GM21423 (cell line): ENCODE measurements at regions not wholly inside any gene's neighbourhood (a gene's known extent, or its start where the extent isn't known, plus 50 kb on each side); places are given as distances from the start of the nearest gene placed in this dataset.

Experiments
- ATAC-seq: cut with Tn5 transposase; IDR thresholded peaks from one replicate; pipeline ENCODE4 v1.9.1; 2021; ENCODE audit warnings: mild to moderate bottlenecking, moderate library complexity; ENCODE audit not compliant: unreplicated experiment

DNA sequence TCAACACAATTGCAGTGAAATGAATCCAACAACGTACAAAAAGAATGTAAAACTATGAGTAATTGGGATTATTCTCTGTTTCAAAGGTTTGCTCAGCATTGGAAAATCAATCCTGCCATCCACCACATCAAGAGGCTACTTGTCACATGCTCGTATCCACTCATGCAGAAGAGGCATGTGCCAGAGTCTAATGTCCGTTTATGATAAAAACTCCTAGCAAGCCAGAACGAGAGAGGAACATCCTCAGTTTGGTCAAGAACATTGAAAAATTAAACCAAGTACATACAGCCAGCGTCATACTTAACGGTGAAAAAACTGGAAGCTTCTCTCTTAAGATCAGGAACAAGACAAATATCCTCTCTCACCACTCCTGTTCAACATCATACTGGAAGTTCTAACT lies 563.9 kb upstream of the TMEM132C start:
- ATAC-seq: no peak

DNA sequence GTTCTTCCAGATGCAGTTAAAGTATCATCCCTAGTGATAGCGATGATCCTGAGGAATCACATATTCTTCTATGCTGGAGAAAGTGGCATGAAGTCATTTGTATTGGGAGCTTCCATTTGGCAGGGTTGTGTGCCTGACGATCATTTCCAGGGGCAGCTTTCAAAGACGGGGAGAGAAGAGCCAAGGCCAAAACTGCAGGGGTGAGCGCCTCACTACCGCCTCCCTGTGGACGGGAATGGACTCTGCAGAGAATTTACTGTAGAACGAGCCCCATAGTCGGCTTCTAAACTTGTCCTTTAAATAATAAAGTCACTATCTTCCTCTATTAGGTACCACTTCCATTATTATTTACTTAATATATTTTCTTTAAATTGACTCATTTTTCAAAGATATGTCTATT lies 555.9 kb upstream of the TMEM132C start:
- no peak for ATAC-seq

DNA sequence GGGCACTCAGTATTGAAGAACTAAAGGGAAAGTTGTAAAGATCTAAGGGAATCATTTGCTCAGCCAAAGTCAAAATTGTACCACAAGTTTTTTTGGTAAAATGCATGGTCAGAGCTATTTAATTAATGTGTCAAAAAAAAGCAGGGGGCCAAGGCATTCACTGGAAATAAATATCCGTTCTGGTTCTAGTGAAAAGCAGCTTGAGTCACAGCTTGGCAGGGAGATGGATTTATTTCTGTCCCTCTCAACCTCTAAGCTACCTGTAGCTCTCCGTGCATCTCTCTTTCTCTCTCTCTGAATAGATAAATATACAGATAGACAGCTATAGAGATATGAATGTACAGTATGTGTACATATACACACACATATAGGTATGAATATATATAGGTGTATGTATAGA lies 554.4 kb upstream of the TMEM132C start:
- ATAC-seq: no peak

DNA sequence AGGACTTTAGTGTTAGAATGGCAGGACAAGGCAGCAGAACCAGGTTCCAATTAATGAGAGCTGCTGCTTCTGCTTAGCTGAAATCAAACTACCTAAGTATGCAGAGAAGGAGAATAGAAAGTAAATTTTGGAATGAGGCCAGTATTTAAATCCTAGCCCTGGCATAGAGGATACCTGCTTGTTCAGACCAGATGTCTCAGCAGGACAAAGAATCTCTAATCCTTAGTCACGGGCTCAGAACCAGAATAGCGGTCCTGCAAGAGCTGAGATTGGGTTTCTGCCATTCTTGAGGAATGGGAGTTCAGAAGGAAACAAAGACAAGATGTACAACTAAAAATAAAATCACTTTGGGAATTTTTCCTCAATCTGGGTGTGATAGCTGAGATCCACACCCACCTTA lies 550.8 kb upstream of the TMEM132C start:
- ATAC-seq: no peak

DNA sequence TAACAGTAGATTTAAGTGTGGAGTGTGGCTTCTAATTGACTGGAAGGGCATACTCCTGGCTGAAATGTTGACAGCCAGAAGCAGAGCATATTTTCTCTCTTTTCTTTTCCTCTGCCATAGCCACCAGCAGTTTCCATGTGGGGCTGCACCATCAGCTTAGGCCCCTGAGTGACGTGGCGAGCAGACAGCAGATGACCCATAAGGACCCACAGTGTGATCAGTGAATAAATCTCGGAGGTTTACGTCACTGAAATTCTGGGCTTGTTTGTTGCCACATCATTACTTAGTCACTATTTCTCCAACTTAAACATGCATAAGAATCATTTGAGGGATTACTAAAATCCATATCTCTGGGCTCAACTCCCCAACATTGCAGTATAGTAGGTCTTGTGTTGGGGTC lies 549.7 kb upstream of the TMEM132C start:
- no peak for ATAC-seq

DNA sequence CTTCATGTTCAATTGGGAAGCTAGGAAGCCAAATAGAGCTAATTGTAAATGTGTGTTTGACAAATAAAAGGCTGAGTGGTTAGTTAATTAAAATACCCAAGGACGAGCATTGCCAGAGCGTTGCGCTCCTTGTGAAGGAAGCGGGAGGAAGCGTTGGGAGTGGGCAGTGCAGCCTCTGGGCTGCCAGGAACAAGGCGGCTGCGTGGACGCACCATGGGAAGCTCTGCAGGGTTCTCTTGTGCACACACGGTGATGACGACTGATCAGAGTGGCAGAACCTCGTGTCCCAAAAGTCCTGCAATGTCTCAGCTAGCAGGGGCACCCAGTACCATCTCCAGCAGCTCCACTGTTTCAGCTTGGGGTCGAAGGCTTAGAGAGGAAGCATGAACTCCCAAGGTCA lies 546.6 kb upstream of the TMEM132C start:
- ATAC-seq: no peak

DNA sequence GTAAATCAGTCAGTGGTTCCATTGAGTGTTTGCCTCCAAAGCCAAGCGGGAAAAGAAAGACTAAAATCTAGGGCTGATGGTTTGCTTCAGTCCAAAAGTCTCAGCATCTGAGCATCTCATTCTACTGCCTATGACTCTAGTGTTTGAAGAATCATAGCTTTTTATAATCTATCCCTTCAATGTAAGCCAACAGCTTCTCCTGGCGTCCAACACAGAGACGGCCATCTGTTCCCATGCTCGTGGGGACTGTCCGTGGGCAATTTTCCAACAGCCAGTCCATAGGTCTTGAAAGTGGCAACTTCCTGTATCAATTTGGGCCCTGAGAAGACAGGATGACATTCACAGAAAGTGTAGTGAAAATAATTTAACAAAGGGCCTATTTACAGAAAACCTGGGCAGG lies 544.4 kb upstream of the TMEM132C start:
- ATAC-seq: no peak

DNA sequence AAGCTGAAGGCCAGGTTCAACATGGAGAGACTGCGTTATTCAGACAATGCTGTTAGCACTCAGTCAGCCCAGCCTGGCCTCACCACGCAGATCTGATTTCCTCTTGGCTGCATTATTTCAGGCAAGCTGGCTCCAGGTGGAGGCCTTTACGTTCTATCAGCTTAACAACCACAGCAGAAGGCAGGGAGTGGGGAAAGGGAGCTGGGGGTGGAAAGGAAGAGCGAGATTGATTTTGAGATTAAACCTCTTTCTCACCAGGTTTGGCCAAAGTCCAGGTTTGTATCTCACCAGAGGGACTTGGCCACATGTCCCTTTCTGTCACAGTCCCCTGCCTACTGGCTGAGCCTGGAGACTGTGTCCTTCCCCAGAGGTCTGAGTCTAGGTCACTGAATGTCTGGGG lies 543.7 kb upstream of the TMEM132C start:
- ATAC-seq: no peak

DNA sequence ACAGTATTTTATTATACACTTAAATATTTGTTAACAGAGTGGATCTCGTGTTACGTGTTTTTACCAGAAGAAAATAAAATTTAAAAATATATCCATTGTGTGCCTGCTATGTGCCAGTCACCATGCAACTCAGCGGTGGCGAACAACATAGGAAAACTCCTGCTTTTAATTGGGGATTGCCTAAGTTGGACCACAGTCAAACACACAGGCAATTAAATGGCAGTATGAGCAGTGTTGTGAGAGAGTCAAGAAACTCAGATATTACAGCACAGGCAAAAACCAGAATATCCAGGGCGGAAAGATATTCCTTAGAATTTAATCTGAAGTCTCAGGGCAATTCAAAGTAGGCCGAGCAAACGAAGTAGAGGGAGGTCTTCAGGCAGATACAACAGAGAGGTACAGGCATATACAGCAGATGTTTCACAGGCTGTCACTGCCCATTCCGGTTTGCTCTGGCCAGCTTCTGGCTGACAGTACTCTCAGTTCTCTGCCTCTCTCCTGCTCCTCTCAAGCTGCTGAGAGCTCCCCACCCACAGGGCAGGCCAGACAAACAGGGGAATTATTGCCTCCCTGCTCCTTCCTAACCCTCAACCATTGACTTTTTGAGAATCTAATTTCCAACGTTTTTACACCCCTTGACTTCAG lies 540.2 kb upstream of the TMEM132C start:
- ATAC-seq: no peak

DNA sequence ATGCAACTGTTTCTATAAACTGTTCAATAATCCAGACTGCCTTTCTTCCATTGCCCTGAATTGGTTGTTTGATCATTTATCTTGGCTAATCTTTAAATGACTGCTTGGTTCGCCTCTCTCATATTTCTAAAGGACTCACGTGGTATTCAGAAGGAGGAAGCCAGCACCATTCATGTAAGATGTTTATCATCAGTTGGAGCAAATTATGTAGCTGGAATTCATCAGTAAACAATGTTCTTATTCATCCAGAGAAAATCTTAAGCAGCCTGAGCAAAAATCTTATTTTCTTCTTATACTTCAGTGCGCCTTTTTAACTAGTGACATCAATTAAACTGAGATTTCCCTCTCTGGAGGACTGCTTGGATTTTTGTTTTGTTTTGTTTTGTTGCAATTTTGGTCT lies 538.7 kb upstream of the TMEM132C start:
- ATAC-seq: no peak

DNA sequence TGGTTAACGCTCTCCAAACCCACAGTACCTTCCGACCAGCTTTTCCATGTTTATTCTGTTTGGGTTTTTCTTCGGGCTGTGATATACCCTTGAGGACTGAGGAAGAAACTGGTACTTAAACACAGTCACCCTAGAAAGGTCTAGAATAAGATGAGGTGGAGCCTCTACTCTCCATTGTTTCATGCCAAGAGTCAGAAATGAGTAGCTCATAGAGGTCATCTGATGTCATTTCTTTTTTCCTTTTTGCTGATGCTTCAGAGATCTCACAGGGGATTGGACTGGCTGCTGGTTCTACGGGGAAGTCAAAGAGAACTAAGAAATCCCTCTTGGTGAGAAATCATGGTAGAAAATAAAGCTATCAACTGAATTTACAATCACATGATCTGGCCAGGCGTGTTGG lies 538.2 kb upstream of the TMEM132C start:
- no peak for ATAC-seq

DNA sequence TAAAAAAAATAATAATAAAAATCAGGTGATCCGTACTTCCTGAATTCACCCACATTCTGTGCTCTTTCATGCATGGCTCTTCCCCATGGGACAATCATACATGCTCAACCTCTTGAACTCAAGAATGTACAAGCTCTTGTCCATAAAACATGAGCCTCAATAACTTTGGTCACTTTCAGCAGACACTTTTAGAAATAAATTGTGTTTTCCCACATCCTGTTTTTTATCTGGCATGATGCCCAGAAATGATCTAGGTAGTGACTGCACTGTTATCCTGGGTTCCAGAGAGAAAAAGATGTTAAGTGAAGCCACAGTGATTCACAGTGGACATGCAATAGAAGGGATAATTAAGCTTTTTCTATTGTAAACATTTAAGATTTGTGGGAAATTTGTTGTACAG lies 537.6 kb upstream of the TMEM132C start:
- no peak for ATAC-seq

DNA sequence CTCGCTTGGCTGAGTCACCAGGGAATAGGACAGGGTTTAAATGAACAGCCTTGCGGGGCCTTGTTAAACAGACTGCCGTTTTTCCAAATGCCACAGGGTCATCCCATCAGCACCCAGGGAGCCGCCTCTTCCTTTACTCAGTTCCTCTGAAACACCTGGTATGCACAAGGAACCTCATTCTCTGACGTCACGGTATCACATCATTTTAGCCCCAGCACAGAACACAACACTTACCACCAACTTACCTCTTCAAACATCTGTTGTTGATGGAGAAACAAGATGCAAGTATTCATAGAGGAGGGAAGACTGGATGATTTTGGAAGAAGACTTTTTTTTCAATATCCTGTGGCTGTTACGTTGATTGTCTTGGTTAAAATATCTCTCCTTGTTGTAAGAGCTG lies 535.3 kb upstream of the TMEM132C start:
- ATAC-seq: no peak

DNA sequence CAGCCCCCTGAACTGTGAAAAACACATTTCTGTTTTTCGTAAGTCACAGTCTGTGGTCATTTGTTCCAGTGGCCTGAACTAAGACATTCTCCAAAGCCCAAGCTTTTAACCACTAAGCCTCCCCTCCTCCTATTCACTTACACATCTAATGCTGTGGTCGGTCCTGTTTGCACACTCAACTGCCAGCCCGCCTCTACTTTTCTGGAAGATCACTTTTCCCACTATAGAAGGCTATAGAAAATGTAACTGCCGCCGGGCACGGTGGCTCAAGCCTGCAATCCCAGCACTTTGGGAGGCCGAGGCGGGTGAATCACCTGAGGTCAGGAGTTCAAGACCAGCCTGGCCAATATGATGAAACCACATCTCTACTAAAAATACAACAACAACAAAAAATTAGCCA lies 524.7 kb upstream of the TMEM132C start:
- no peak for ATAC-seq

DNA sequence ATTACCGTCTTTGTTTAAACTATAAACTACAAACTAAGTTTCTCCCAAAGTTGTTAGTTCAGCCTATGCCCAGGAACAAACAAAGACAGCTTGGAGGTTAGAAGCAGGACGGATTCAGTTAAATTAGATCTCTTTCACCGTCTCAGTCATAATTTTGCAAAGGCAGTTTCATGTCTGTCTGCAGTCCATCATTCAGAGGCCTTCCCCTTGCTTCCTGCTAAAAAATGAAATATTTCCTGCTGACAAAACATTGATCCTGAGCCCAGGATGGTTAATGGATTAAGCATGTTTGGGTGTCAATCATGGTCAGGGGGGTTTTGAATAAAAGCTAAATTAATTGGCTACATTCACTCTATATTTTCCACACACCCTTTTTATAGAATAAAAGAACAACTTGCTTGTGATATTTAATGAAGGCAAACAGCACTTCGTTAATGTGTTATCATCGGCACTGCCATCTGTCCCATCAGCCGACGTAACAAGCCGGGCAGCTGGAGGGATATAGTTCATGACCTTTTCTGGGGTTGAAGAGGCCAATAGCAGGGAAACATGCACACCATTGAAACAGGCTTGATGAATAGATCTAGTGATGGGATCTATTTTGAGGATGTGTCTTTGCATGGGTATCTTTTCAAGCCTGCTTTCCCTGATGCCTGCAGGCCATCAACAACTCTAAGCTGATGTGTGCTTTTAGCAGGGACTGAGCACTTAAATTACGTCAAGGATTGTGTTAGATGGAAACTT lies 521.3 kb upstream of the TMEM132C start:
- no peak for ATAC-seq

DNA sequence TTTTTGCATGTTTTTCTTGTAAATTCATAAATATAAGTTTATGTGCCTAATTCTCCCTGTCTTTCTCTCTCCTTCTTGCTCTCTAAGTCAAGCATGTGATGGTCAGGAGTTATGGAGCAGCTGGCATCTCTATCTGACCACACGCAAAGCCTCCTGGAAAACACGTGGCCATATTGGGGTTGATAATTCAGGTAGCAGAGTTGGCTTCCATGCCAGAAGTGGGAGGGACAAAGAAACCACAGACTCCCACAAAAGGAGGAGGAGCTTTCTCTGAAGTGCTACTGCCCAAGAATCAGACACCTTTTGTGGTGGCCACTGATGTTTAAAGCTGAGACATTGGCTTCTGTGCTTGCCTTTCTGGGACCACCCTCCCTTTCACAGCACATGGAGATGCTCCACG lies 517.6 kb upstream of the TMEM132C start:
- ATAC-seq: no peak

DNA sequence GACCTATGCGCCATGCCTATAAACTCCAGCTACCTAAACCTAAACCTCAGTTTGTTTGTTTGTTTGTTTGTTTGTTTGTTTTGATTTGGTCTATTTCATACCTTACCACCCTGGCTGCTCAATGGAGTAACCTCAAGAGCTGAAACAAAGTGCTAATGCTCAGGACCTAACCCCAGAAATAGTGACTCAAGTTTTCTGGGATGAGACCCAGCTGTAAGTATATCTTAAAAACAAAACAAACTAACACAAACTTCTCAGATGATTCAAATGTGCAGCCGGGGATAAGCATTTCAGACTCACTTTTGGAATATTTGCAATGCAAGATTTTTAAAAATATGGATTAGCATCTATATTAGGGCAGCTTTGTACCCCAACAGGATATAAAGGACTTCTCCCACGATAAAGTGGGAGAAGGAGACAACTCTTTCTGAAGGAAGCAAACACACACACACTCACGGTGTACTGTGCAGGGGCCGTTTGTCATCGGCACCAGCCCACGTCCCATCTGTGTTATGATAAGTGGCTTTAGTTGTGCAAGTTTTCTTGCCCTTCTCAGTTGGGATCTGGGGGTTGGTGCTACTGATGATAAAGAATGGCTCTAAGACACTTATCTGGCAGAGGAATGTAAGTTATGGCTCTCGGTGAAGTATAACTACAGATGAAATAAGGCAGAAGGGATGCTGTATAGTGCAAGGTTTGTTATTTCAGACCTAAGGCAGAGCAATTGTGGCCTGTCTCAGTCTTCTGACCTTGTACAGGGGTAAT lies 516.7 kb upstream of the TMEM132C start:
- ATAC-seq: no peak

DNA sequence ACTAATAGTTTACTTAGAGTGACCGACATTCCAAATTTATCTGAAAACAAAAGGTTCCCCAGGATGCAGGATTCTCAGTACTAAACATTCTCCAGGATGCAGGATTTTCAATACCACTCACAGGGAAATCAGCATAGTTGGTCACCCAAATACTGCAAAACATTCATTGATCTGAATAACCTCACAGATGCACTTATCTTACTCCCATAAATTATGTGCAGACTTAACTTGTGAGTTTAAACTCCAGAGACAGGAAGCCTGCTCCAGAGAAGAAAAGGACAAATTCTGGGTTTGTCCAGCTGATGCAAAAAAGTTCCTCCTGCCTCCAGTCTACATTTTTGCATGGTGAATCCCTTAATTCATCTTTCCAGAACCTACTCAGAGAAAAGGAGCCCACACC lies 514.2 kb upstream of the TMEM132C start:
- no peak for ATAC-seq

DNA sequence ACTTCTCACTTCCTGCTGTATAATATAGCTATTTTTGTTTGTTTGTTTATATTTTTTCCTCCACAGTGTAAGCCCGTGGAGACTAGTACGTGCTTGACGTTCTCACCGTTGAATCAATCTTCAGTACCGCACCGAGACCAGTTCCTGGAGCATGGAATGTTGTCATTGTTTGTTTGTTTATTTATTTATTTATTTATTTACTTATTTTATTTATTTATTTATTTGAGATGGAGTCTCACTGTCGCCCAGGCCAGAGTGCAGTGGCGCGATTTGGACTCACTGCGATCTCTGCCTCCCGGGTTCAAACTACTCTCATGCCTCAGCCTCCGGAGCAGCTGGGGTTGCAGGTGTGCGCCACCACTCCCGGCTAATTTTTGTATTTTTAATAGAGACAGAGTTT lies 506.6 kb upstream of the TMEM132C start:
- no peak for ATAC-seq

DNA sequence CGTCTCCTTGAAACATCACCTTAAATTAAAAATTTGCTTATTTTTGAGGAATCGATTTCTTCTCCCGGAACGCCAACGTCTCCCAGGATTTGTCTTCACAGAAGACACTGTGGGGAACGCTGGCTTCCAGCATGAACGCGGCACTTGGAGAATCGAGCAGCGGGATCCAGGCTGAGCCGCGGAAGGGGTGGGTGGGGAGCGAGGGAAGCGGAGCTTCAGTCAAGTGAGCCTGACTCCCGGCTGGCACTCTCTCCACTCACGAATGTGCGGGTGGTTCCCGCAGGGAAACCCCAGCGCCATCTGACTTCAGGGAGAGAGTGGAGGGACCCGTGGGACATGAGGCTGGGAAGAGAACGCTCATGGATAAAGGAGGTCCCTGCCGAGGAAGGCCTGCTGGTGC lies 506.0 kb upstream of the TMEM132C start:
- no peak for ATAC-seq

DNA sequence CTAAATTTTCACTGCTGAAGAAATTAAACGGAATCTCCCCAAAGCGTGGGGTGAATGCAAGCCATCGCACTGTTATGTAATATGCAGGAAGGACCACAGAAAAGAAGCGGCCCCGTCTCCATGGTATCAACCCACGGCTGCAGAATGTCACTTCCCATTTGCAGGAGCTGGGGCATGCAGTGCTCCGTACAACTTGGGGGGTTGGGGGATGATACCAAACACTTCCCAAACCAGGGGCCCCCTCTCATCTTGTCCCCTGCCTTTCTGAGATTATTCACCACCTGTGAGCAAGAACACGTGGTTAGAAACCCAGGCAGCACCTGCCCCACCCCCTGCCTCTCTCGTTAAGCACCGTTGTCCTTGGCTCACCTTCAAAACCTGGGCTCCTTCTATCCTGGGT lies 505.1 kb upstream of the TMEM132C start:
- no peak for ATAC-seq

DNA sequence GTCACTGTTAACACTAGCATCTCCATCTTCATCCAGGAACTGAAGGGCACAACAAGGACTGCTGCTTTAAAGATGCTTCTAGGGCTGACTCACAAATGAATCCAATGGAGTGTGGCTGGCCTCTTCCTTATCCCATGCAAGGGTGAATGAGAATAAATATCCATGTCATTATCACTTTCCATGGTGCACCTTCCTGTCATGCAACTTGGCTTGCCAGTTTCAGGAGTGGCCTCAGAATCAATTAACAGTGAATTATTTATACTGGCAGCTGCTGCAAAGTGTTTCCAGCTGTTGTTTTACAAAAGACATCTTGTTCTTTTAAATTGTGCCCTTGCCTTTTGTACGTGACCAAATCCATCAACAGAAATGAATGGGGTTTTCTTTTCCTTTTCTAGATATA lies 499.3 kb upstream of the TMEM132C start:
- no peak for ATAC-seq
